Endodermal cell (in vitro differentiated cells): ENCODE measurements at regions not wholly inside any gene's neighbourhood (a gene's known extent, or its start where the extent isn't known, plus 50 kb on each side); places are given as distances from the start of the nearest gene placed in this dataset.

Experiments used
- DNase-seq: peaks from one replicate; pipeline ENCODE4 v3.0.0-alpha.2; 2017
- H3K27ac ChIP-seq: 2 replicates; pipeline ENCODE4 v1.5.1; 2013; ENCODE audit warnings: mild to moderate bottlenecking, low read depth, low read length, moderate library complexity
- H3K27me3 ChIP-seq: 2 replicates; pipeline ENCODE4 v1.6.1; 2013; ENCODE audit warnings: mild to moderate bottlenecking, low read length, moderate library complexity; ENCODE audit not compliant: insufficient read depth, control insufficient read depth, poor library complexity, severe bottlenecking
- H3K36me3 ChIP-seq: 2 replicates; pipeline ENCODE4 v1.7.0; 2013; ENCODE audit warnings: mild to moderate bottlenecking, low read length, moderate library complexity; ENCODE audit not compliant: control insufficient read depth, insufficient read depth
- H3K4me1 ChIP-seq: one replicate; pipeline ENCODE4 v1.7.0; 2013; ENCODE audit warnings: low read length; ENCODE audit not compliant: control insufficient read depth, insufficient read depth
- H3K4me3 ChIP-seq: 2 replicates; pipeline ENCODE4 v1.5.1; 2013; ENCODE audit warnings: mild to moderate bottlenecking, low read length, moderate library complexity
- H3K9ac ChIP-seq: 2 replicates; pipeline ENCODE4 v1.6.1; 2013; ENCODE audit warnings: mild to moderate bottlenecking, low read length, moderate library complexity; ENCODE audit not compliant: poor library complexity, severe bottlenecking; ENCODE audit errors: extremely low read depth
- H3K9me3 ChIP-seq: 2 replicates; pipeline ENCODE4 v1.6.1; 2013; ENCODE audit warnings: mild to moderate bottlenecking, low read length, moderate library complexity; ENCODE audit not compliant: control insufficient read depth
- H3K27ac Mint-ChIP-seq: 2 replicates; pipeline ENCODE4 v1.8.0; 2020; ENCODE audit warnings: mixed read lengths
- H3K27me3 Mint-ChIP-seq: 2 replicates; pipeline ENCODE4 v1.8.0; 2021; ENCODE audit warnings: mild to moderate bottlenecking, mixed read lengths; ENCODE audit not compliant: insufficient read depth
- H3K36me3 Mint-ChIP-seq: 2 replicates; pipeline ENCODE4 v1.8.0; 2020; ENCODE audit warnings: low read depth, mixed read lengths
- H3K4me1 Mint-ChIP-seq: 2 replicates; pipeline ENCODE4 v1.8.0; 2020; ENCODE audit warnings: mixed read lengths
- H3K4me3 Mint-ChIP-seq: 2 replicates; pipeline ENCODE4 v1.8.0; 2020; ENCODE audit warnings: mild to moderate bottlenecking, moderate library complexity, mixed read lengths
- H3K9me3 Mint-ChIP-seq: 2 replicates; pipeline ENCODE4 v1.8.0; 2020; ENCODE audit warnings: mild to moderate bottlenecking, mixed read lengths
- CTCF ChIP-seq: fragments of 200-600 bp; sonication (generic); conservative IDR thresholded peaks from 2 replicates; pipeline ENCODE4 v1.5.0; 2021; ENCODE audit warnings: antibody characterized with exemption, mild to moderate bottlenecking
- WGBS, 2 experiments: methylation state at CpG; one replicate each; pipeline versions ENCODE4 v1.1.5 to v1.1.7; 2013; ENCODE audit warnings: missing lambda C conversion rate in 2 of 2, mixed read lengths in 1 of 2; ENCODE audit not compliant: insufficient coverage in 1 of 2, insufficient read length in 1 of 2; 5-methylcytosine and 5-hydroxymethylcytosine counted together

DNA sequence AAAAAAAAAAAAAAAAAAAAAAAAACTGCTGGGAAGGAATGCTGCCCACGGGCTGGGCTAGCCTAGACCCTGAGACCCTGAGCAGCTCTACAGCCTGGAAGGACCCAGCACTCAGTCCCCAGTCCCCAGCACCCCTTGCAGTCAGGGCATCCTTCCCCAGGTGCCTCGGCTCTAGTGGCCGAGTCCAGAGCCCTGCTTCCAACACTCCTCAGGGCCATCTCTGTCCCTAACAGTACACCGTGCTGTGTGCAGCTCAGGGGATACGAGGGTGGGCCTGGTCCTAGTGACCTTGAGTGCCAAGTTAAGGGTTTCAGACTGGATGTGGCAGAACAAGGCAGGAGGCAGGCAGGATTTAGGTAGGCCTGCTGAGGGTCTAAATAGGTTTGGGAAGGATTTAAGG, 50.2 kb upstream of the LRP8 start:
- H3K36me3 Mint-ChIP-seq = no peaks in the 10 kb centered on the region
- Histone ChIP-seq H3K4me3 (no peak overlapping the region), H3K36me3 (peaks cover 5% of the 10 kb centered on the region), H3K27ac (no peak overlapping the region), H3K4me1 (no peaks in the 10 kb centered on the region), H3K9me3 (no peaks in the 10 kb centered on the region), H3K27me3 (peaks cover 19% of the 10 kb centered on the region), H3K9ac (no peak overlapping the region)
- DNase-seq = peak; percentile 35
- no peak overlapping the region for H3K27ac Mint-ChIP-seq
- H3K4me3 Mint-ChIP-seq = no peak overlapping the region
- WGBS, 2 experiments = 71 to 84% methylated on average over 2 to 5 of the region's 5 CpGs
- H3K9me3 Mint-ChIP-seq = no peaks in the 10 kb centered on the region
- H3K27me3 Mint-ChIP-seq = peaks cover 59% of the 10 kb centered on the region
- peaks cover 18% of the 10 kb centered on the region for H3K4me1 Mint-ChIP-seq
- TF ChIP-seq CTCF = no peak

DNA sequence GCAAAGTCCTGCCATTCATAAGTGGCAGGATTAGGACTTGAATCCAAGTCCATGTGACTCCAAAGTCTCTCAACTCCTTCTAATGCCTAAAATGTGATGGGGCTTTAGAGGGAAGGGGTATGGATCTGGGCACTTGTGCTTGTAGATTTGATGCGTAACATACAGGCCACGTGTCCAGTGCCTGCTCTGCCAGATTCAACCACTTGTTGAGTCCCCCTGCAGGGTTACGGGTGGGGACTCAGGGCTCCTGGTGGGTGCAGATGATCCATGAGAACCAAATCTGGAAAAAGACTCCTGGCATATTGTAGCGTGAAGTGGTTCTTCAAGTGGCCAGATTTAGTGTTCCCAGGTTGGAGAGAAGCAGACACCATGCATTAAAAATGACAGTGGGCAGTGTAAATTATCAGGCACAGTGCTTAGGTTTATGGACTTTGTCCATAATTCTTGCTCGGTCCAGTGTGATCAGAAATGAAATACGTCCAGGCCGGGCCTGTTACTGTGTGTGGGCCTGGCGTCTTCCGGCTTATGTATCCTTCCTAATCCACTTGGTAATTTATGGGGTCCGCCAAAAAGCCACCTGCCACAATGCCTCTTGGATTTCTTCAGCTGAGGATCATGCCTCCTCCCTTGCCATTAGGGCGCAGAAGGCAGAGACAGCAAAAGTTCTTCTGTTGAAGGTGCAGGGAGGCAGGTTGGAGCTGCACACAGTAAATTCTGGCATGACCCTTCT, 51.2 kb upstream of the LRP8 start:
- 94 to 96% methylated on average over 11 of the region's 11 CpGs for WGBS, 2 experiments
- DNase-seq = no peak
- Histone ChIP-seq H3K4me1 (no peaks in the 10 kb centered on the region), H3K9me3 (no peaks in the 10 kb centered on the region), H3K27ac (no peak overlapping the region), H3K27me3 (peaks cover 29% of the 10 kb centered on the region), H3K36me3 (peaks cover 5% of the 10 kb centered on the region), H3K9ac (no peak overlapping the region), H3K4me3 (no peak overlapping the region)
- H3K9me3 Mint-ChIP-seq = no peaks in the 10 kb centered on the region
- H3K4me1 Mint-ChIP-seq = peaks cover 18% of the 10 kb centered on the region
- H3K27me3 Mint-ChIP-seq = peaks cover 69% of the 10 kb centered on the region
- no peak for TF ChIP-seq CTCF
- no peak overlapping the region for H3K27ac Mint-ChIP-seq
- no peak overlapping the region for H3K4me3 Mint-ChIP-seq
- no peaks in the 10 kb centered on the region for H3K36me3 Mint-ChIP-seq

DNA sequence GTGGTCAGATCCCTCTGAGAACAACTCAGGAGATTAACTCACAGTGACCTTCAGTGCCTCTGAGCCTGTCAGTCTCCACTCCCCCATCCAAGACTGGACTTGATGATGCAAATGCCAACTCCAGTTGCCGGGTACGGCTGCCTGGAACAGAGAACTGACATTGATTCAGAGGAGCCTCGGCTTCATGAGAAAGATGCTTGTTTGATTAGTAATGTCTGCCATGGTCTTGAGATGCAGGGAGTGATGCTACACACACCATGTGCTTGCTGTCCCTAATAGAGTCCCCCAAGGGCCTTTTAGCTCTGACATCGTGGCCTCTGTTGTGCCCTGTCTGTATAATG, 51.8 kb upstream of the LRP8 start:
- Histone ChIP-seq H3K9ac (no peak overlapping the region), H3K36me3 (peaks cover 5% of the 10 kb centered on the region), H3K9me3 (no peaks in the 10 kb centered on the region), H3K4me3 (no peak overlapping the region), H3K4me1 (no peaks in the 10 kb centered on the region), H3K27me3 (peaks cover 34% of the 10 kb centered on the region), H3K27ac (no peak overlapping the region)
- no peaks in the 10 kb centered on the region for H3K36me3 Mint-ChIP-seq
- 95 to 100% methylated on average over 1 to 4 of the region's 4 CpGs for WGBS, 2 experiments
- peak; percentile 41 for DNase-seq
- H3K27me3 Mint-ChIP-seq = peaks cover 72% of the 10 kb centered on the region
- peaks cover 18% of the 10 kb centered on the region for H3K4me1 Mint-ChIP-seq
- TF ChIP-seq CTCF = no peak
- H3K27ac Mint-ChIP-seq = no peak overlapping the region
- H3K9me3 Mint-ChIP-seq = no peaks in the 10 kb centered on the region
- H3K4me3 Mint-ChIP-seq = no peak overlapping the region
